ENCODE measurements at regions not wholly inside any gene's neighbourhood (a gene's known extent, or its start where the extent isn't known, plus 50 kb on each side); places are given as distances from the start of the nearest gene placed in this dataset.

GRCh38 chr3:191686626-191687025 lies 225.7 kb downstream of the PYDC2 start:
- TF ChIP-seq CTCF (IDR thresholded peaks at IDR 0.05): no peak
- TF ChIP-seq POLR2AphosphoS5 (IDR thresholded peaks at IDR 0.05): no peak

All from stomach (tissue), 4 donors.